Left colon (tissue), 2 donors: ENCODE measurements at regions not wholly inside any gene's neighbourhood (a gene's known extent, or its start where the extent isn't known, plus 50 kb on each side); places are given as distances from the start of the nearest gene placed in this dataset.
"Not testable (repeated sequence)": the region's sequence is repeated elsewhere in the genome, so short reads cannot be mapped to it uniquely, and the experiment has no call there.

Experiments used
- ATAC-seq: fragments of 200-7000 bp; cut with Tn5 transposase; one replicate; pipeline ENCODE4 v1.9.1; 2020; ENCODE audit warnings: mild to moderate bottlenecking, moderate library complexity
- DNase-seq, 2 donors: peaks; one replicate each; pipeline ENCODE4 v3.0.0-alpha.2; 2020
- intact Hi-C, 2 donors: fragments of 100-400 bp; cut with DNase I in 1 of 2; cut with micrococcal nuclease in 1 of 2; formaldehyde crosslinking; loops; one replicate each; pipeline versions ENCODE4 v1.11.2 to v1.14.0; 2022; cut with DNase I, micrococcal nuclease
- donor health status: DM: no; HTN: no; CAD: no.
- donor health status: DM: yes; HTN: yes; CAD: no.

DNA sequence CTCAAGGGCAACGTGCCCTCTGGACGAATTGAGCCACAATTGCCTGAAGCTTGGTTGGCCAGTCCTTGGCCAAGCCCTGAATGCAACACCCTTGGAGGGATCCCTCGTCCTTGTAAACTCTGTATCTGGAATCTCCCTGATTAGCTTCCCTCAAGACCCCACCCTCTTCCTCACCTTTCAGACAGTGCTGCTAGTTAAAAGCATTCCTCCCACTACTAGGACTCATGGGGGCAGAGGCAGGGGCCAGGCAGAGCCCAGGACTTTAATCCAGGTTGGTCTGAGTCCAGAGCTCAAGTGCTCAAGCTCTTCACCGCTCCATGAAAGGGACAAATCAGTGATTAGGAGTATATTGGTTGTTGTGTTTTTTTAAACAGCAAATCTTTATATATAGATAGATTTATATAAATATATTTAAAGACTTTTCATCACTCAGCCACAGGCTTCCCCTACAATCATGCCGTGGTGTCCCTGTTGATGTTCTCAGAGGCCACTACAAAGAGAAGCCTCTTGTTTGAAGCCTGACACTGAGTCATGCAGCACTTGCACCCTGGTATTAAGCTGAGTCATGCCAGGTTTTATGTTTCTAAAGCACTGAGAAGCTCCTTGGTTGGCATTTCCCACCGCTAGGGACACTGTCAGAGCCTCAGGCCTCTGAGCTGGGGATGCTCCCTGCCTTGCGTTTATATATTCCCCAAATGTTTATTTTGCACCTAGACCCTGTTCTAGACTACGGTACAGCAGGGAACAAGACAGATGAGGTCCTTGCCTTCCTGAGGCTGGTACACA lies 53.8 kb upstream of the GSC start:
- ATAC-seq, result no peak
- no peak for DNase-seq
- intact Hi-C loops, result no loop called here

DNA sequence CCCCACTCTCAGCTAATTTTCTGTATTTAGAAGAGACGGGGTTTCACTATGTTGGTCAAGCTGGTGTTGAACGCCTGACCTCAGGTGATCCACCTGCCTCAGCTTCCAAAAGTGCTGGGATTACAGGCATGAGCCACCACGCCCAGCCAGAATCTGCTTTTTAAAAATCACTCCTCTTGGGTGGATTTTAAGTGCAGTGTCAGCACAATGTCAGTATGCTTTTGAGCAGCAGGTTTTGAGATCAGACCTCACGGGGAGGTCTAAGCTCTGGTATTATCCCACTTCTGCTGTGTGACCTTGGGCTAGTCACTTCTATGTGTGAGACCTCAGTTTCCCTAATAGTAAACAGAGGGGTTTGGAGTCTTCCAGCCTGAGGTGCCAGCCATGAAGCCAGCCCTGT lies 51.8 kb upstream of the GSC start:
- no peak for ATAC-seq
- no peak for DNase-seq
- intact Hi-C loops, result no loop called here

DNA sequence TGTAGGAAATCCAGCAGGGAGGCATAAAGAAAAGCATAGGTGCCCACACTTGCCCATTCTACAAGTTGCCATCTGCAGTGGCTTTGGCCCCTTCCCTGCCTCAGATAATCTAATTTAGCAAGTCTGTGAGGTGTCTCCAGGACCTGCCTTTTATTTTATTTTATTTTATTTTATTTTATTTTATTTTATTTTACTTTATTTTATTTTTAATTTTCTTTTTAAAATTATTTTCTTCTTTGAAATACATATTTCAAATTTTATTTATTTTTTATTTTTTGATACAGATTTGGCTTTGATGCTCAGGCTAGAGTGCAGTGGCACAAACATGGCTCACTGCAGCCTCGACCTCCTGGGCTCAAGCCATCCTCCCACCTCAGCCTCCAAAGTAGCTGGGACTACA lies 51.0 kb upstream of the GSC start:
- ATAC-seq, DNase-seq, intact Hi-C loops: not testable (repeated sequence)
